ENCODE measurements at regions not wholly inside any gene's neighbourhood (a gene's known extent, or its start where the extent isn't known, plus 50 kb on each side); places are given as distances from the start of the nearest gene placed in this dataset.

DNA sequence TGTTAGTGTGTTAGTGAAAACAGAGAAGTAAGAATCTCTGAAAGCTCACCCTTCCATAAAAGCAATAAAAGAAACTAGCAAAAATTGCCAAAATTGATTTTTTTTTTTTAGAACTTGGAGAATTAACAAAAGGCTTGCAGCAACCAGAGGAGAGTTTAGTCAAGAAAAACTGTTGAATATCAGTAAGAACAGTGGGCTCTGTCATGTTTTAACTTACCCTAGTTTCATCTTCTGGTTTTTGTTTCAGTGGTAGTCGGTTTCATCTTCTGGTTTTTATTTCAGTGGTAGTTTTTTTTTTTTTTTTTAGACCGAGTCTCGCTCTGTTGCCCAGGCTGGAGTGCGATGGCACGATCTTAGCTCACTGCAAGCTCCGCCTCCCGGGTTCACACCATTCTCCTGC lies 580.9 kb downstream of the NYAP2 start:
- TF ChIP-seq BRCA1 (CRISPR knock-in tag; IDR thresholded peaks at IDR 0.05) (no peak), ZNF224 (CRISPR knock-in tag; IDR thresholded peaks at IDR 0.05) (no peak), ZBTB46 (CRISPR knock-in tag; IDR thresholded peaks at IDR 0.05; ENCODE audit: borderline replicate concordance) (no peak), CTCF (CRISPR knock-in tag; IDR thresholded peaks at IDR 0.05) (no peak), HOXA3 (CRISPR knock-in tag; IDR thresholded peaks at IDR 0.05) (no peak), SP1 (IDR thresholded peaks at IDR 0.05) (no peak), SP1 (CRISPR knock-in tag; IDR thresholded peaks at IDR 0.05) (no peak), ZNF3 (CRISPR knock-in tag; IDR thresholded peaks at IDR 0.05) (no peak)
- TF ChIP-seq, protein P1, sequence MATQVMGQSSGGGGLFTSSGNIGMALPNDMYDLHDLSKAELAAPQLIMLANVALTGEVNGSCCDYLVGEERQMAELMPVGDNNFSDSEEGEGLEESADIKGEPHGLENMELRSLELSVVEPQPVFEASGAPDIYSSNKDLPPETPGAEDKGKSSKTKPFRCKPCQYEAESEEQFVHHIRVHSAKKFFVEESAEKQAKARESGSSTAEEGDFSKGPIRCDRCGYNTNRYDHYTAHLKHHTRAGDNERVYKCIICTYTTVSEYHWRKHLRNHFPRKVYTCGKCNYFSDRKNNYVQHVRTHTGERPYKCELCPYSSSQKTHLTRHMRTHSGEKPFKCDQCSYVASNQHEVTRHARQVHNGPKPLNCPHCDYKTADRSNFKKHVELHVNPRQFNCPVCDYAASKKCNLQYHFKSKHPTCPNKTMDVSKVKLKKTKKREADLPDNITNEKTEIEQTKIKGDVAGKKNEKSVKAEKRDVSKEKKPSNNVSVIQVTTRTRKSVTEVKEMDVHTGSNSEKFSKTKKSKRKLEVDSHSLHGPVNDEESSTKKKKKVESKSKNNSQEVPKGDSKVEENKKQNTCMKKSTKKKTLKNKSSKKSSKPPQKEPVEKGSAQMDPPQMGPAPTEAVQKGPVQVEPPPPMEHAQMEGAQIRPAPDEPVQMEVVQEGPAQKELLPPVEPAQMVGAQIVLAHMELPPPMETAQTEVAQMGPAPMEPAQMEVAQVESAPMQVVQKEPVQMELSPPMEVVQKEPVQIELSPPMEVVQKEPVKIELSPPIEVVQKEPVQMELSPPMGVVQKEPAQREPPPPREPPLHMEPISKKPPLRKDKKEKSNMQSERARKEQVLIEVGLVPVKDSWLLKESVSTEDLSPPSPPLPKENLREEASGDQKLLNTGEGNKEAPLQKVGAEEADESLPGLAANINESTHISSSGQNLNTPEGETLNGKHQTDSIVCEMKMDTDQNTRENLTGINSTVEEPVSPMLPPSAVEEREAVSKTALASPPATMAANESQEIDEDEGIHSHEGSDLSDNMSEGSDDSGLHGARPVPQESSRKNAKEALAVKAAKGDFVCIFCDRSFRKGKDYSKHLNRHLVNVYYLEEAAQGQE (IDR thresholded peaks at IDR 0.05; ENCODE audit: borderline replicate concordance in 1 of 2, low read depth in 1 of 2, low read length in 2 of 2) = no peak
- TF ChIP-seq, protein P2, sequence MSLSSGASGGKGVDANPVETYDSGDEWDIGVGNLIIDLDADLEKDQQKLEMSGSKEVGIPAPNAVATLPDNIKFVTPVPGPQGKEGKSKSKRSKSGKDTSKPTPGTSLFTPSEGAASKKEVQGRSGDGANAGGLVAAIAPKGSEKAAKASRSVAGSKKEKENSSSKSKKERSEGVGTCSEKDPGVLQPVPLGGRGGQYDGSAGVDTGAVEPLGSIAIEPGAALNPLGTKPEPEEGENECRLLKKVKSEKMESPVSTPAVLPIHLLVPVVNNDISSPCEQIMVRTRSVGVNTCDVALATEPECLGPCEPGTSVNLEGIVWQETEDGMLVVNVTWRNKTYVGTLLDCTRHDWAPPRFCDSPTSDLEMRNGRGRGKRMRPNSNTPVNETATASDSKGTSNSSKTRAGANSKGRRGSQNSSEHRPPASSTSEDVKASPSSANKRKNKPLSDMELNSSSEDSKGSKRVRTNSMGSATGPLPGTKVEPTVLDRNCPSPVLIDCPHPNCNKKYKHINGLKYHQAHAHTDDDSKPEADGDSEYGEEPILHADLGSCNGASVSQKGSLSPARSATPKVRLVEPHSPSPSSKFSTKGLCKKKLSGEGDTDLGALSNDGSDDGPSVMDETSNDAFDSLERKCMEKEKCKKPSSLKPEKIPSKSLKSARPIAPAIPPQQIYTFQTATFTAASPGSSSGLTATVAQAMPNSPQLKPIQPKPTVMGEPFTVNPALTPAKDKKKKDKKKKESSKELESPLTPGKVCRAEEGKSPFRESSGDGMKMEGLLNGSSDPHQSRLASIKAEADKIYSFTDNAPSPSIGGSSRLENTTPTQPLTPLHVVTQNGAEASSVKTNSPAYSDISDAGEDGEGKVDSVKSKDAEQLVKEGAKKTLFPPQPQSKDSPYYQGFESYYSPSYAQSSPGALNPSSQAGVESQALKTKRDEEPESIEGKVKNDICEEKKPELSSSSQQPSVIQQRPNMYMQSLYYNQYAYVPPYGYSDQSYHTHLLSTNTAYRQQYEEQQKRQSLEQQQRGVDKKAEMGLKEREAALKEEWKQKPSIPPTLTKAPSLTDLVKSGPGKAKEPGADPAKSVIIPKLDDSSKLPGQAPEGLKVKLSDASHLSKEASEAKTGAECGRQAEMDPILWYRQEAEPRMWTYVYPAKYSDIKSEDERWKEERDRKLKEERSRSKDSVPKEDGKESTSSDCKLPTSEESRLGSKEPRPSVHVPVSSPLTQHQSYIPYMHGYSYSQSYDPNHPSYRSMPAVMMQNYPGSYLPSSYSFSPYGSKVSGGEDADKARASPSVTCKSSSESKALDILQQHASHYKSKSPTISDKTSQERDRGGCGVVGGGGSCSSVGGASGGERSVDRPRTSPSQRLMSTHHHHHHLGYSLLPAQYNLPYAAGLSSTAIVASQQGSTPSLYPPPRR (CRISPR knock-in tag; IDR thresholded peaks at IDR 0.05; ENCODE audit: borderline replicate concordance) = no peak
